ENCODE measurements at regions not wholly inside any gene's neighbourhood (a gene's known extent, or its start where the extent isn't known, plus 50 kb on each side); places are given as distances from the start of the nearest gene placed in this dataset.
"Not testable (repeated sequence)": the region's sequence is repeated elsewhere in the genome, so short reads cannot be mapped to it uniquely, and the experiment has no call there.

GRCh38 chr4:81807386-81807785, 335.7 kb upstream of the RASGEF1B start:
- no peak for DNase-seq

DNA sequence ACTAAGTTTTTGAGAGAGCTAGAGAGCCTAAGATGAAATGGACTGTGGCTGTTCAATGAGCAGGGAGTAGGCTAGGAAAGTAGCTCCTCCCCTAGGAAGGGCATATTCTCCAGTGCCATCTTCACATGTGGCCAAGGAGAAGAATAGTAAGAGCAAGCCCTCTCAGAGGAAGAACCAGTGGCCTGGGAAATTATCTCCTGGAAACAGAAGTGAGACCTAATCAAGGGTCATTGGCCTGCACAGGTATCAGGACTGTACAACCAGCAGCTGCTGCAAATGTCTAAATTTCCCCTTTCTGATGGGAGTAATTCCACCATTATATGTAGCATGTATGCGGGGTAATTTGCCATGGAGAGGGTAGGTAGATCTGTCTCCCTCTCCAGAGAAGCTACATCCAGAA, 334.8 kb upstream of the RASGEF1B start:
- no peak for DNase-seq

DNA sequence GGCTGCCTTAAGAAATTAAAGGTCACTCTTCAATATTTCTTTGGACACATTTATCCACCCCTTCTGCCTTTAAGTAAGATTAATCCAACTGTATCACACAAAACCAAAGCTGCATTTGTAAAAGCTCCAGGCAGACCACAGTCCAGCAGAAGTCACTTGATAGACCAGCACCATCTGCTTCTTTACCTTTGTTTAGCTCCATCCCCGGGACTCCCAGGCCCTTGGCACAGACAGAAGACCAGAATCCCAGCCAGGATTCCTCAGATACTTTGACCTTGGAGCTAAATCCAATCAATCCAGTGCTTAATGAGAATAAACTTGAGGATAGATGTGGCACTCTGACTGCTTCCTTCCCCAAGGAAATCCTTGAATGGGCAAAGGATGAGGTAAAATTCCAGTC, 333.1 kb upstream of the RASGEF1B start:
- DNase-seq, result no peak

- DNase-seq, result no peak
Measured at GRCh38 chr4:81802285-81802846, 330.7 kb upstream of the RASGEF1B start.

- DNase-seq, result no peak
Measured at GRCh38 chr4:81799371-81799770, 327.7 kb upstream of the RASGEF1B start.

DNA sequence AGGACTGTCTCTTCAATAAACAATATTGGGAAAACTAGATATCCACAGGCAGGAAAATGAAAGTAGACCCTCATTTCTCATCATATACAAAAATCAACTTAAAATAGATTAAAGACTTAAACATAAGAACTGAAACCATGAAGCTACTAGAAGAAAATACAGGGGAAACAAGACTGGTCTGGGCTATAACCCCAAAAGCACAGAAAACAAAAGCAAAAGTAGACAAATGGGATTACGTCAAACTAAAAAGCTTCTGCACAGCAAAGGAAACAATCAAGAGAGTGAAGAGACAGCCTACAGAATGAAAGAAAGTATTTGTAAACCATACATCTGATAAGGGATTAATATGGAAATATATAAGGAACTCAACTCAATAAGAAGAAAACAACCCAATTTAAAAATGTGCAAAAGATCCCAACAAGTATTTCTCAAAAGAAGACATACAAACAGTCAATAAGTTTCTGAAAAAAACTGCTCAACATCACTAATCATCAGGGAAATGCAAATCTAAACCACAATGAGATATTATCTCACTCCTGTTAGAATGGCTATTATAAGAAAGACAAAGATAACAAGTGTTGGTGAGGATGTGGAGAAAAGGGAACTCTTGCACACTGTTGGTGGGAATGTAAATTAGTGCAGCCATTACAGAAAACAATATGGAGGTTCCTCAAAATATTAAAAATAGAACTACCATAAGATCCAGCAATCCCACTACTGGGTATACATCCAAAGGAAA, 325.3 kb upstream of the RASGEF1B start:
- DNase-seq, result no peak

GRCh38 chr4:81792521-81792920, 320.8 kb upstream of the RASGEF1B start:
- DNase-seq, result no peak

DNA sequence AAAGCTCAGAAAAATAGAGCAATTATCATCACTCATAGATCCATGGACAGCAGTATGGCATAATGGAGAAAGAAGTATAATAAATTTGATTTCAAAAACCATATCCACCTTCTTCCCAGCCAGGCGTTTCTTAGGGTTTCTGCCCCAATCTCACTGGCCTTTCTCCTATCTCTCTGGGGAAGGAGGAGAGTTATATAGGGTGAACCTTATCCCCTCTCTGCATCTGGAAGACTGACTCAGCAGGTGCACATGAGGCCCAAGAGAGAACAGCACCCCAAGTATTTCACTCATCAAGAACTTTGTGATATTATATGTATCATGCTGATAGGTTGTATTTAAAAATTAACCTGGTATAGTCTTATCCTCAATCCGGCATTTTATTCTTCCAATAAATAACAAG, 318.8 kb upstream of the RASGEF1B start:
- no peak for DNase-seq

- no peak for DNase-seq
Measured at GRCh38 chr4:81789741-81790399, 318.2 kb upstream of the RASGEF1B start.

DNA sequence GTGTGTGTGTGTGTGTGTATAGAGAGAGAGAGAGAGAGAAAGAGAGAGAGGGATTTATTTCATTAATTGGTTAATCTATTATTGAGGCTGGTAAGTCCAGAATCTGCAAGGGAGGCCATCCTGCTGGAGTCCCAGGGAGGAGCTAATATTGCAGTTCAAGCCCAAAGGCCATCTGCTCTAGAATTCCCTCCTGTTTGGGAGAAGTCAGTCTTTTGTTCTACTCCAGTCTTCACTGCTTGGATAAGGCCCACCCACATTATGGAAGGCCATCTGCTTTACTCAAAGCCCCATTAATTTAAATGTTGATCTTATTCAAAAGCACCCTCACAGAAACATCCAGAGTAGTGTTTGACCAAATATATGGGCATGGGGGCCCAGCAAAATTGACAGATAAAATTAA, 317.5 kb upstream of the RASGEF1B start:
- no peak for DNase-seq

DNA sequence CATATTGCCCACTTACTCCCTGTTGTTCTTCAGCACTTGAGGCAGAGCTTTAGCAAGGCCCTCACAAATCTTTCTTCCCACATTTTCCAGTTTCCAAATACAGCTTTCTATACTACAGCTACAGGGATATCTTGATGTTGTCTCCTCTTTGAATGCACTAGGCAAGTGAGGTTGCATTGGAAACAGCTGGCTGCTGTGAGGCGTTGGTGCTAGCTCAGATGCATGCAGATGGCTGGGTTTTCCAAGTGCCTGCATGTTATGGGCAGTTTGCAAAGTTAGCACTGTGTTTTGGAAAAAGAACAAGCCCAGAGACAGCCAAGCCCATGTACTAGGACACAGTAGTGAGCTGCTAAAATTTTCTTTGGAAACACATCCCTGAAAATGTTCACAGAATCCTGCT, 315.1 kb upstream of the RASGEF1B start:
- no peak for DNase-seq

DNA sequence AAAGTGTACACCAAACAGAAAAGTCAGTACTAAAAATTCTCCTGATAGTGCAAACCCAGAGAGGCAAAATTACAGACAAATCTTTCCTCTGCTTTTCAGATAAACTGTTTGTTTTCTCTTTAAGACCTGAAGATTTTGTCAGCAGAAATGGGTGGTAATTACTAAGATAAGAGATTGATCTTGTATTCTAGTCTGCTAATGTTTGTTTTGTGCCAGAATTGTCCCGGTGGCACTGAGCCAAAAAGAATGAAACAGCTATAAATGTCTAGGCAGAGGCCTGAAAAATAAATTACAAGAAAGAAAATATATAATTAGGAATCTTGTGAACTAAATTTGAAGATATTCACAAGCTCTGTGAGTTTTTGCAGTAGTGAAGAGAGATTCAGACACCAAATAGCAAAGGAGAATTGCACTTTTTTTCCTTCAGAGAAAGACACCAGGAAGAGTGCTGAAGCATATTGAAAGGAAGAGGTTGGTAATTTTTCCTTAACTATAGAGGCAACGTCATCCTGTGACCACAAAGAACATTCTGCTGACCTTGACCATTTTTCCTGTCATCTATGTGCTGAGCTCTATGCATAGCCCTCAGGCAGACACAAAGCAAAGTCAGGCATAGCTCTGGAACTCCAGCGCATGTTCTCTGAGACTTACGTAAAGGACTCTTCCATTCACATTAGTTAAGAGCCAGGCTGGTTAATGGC, 314.5 kb upstream of the RASGEF1B start:
- DNase-seq, result no peak

- no peak for DNase-seq
Measured at GRCh38 chr4:81785338-81785737, 313.6 kb upstream of the RASGEF1B start.

- DNase-seq, result no peak
Measured at GRCh38 chr4:81783558-81783957, 311.9 kb upstream of the RASGEF1B start.

GRCh38 chr4:81781799-81782198, 310.1 kb upstream of the RASGEF1B start:
- no peak for DNase-seq

- DNase-seq, result not testable (repeated sequence)
Measured at GRCh38 chr4:81777718-81778117, 306.0 kb upstream of the RASGEF1B start.

DNA sequence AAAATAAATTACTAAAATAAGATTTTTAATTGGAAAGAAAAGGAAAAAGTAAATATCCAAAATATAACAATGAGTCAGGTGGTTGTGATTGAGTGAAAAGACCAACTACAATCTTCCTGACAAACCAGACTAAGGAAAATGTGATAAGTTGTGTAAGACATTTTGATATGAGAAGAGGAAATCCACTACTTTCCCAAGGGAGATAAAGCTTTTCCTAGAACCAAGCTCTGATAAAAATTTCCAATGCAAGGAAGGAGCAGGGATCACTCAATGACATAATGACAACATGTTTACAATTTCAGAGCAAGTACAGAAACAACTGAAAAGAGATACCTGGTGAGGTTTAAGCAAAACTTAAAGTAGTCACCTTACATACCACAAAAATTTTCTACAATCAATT, 305.1 kb upstream of the RASGEF1B start:
- no peak for DNase-seq

GRCh38 chr4:81773557-81773956, 301.9 kb upstream of the RASGEF1B start:
- DNase-seq, result no peak

DNA sequence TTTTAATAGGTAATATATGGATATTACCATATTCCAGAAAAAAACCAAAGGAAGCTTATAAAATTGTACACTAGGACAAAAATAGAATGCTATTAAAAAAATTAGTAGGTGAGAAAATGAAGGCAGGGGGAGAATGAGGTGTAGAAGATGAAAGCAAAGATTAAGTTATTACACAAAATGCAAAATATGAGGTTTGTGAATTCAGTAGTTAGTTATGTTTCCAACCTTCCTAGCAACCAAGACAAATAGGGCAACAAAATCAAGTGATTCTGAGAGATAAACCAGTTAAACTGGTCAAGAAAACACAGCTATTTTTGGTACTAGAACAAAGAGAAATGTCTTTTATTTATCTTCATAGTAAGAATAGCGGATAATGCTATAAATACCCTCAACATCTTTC, 300.0 kb upstream of the RASGEF1B start:
- DNase-seq, result no peak

DNA sequence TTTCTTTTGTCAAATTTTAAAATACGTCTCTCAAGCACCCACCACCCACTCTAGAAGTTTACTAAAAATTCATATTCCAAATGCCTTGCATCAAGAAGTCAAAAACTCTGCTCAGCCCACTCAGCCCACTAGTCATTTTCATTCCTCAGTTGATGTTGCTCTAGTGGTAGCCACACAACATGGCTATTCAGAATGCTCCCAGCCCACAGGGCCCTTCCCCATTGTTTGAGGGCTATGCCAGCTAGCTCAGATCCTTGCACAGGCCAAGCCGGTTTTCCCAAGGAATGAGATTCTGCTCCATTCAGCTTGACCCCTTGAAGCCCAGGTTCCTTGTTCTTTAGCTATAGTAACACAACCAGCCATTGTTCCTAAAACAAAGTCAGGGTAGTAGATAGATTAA, 297.5 kb upstream of the RASGEF1B start:
- DNase-seq, result no peak

GRCh38 chr4:81758574-81759264, 287.0 kb upstream of the RASGEF1B start:
- DNase-seq, result no peak

GRCh38 chr4:81757691-81758090, 286.0 kb upstream of the RASGEF1B start:
- no peak for DNase-seq

- no peak for DNase-seq
Measured at GRCh38 chr4:81756973-81757372, 285.3 kb upstream of the RASGEF1B start.

Measured in effector CD8-positive, alpha-beta T cell (primary cell).